ENCODE measurements at regions not wholly inside any gene's neighbourhood (a gene's known extent, or its start where the extent isn't known, plus 50 kb on each side); places are given as distances from the start of the nearest gene placed in this dataset.

DNA sequence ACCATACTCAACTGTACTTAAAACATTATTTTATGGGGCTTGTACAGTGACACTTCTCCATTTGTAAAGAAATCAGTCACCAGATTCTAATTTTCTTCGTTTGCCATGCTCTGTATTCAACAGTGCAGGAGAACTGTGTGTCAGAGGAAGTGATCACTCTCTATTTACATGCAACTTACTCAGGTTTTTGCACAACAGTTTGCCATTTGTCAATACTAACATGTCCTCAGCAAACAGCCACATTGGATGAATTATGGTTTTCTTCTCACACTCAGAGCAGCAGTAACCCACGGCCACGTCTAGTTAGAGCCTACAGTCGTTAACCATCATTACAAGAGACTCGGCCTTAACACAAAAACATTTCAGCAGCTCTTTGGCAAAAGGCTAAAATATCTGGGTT lies 69.2 kb upstream of the SP4 start:
- TF ChIP-seq, protein P1, sequence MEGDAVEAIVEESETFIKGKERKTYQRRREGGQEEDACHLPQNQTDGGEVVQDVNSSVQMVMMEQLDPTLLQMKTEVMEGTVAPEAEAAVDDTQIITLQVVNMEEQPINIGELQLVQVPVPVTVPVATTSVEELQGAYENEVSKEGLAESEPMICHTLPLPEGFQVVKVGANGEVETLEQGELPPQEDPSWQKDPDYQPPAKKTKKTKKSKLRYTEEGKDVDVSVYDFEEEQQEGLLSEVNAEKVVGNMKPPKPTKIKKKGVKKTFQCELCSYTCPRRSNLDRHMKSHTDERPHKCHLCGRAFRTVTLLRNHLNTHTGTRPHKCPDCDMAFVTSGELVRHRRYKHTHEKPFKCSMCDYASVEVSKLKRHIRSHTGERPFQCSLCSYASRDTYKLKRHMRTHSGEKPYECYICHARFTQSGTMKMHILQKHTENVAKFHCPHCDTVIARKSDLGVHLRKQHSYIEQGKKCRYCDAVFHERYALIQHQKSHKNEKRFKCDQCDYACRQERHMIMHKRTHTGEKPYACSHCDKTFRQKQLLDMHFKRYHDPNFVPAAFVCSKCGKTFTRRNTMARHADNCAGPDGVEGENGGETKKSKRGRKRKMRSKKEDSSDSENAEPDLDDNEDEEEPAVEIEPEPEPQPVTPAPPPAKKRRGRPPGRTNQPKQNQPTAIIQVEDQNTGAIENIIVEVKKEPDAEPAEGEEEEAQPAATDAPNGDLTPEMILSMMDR (IDR thresholded peaks at IDR 0.05), result no peak
- TF ChIP-seq POLR2A (IDR thresholded peaks at IDR 0.05), result no peak
